Endothelial cell of umbilical vein (primary cell): ENCODE measurements at regions not wholly inside any gene's neighbourhood (a gene's known extent, or its start where the extent isn't known, plus 50 kb on each side); places are given as distances from the start of the nearest gene placed in this dataset.
"Not testable (repeated sequence)": the region's sequence is repeated elsewhere in the genome, so short reads cannot be mapped to it uniquely, and the experiment has no call there.

ENCODE experiments used
- BruUV-seq: library from RNA; stranded (reverse); fragments of 400-500 nt; replicated peaks from 2 replicates; lab custom pipeline; 2021; lab: Mats Ljungman, UMichigan
- CTCF ChIA-PET: fragments of 300-600, 350-600 bp; sonication (Branson Sonifier 250); formaldehyde crosslinking; loops from one replicate; lab custom pipeline; 2021; ENCODE audit warnings: antibody characterized with exemption, inconsistent platforms; lab: Charles Lee
- POLR2A ChIA-PET: fragments of 300-600, 350-600 bp; sonication (Branson Sonifier 250); formaldehyde crosslinking; loops from one replicate; lab custom pipeline; 2021; ENCODE audit warnings: antibody characterized with exemption, inconsistent platforms; lab: Charles Lee
- DNase-seq: peaks from one replicate; pipeline ENCODE4 v3.0.0-alpha.2; 2011; ENCODE audit warnings: low read depth, low spot score
- FAIRE-seq: peaks from 2 replicates; lab custom pipeline; 2011; peaks lifted over from hg19 to GRCh38; lab: Jason Lieb, UNC
- H2AFZ ChIP-seq: 2 replicates; pipeline ENCODE4 v1.6.0; 2012; ENCODE audit warnings: low read depth, low read length, control low read depth, inconsistent platforms
- H3K27ac ChIP-seq: 2 replicates; pipeline ENCODE4 v1.5.1; 2011; ENCODE audit warnings: low read depth, mild to moderate bottlenecking, control low read depth, low read length, moderate library complexity; ENCODE audit not compliant: insufficient read depth
- H3K27me3 ChIP-seq, 2 experiments: 2 replicates each; pipeline versions ENCODE4 v1.6.0 to v1.6.1; 2011; ENCODE audit warnings: low read length in 2 of 2, mixed read lengths in 1 of 2; ENCODE audit not compliant: control insufficient read depth in 2 of 2, insufficient read depth in 2 of 2
- H3K36me3 ChIP-seq, 2 experiments: 2 replicates in 1 of 2; 3 replicates in 1 of 2; pipeline ENCODE4 v1.5.1; 2011; ENCODE audit warnings: low read length in 2 of 2, mild to moderate bottlenecking in 1 of 2, moderate library complexity in 1 of 2; ENCODE audit not compliant: control insufficient read depth in 2 of 2, insufficient read depth in 2 of 2; ENCODE audit errors: extremely low read depth in 1 of 2
- H3K4me1 ChIP-seq: 3 replicates; pipeline ENCODE4 v1.5.1; 2011; ENCODE audit warnings: mild to moderate bottlenecking, low read length; ENCODE audit not compliant: control insufficient read depth, insufficient read depth; ENCODE audit errors: extremely low read depth
- H3K4me2 ChIP-seq: 2 replicates; pipeline ENCODE4 v1.6.1; 2011; ENCODE audit warnings: low read length, control low read depth, mixed read lengths; ENCODE audit not compliant: insufficient read depth
- H3K4me3 ChIP-seq, 3 experiments: fragments of 200-600 bp in 1 of 3; sonication (generic), shearing (Covaris generic) in 1 of 3; replicated peaks in 1 of 3; 2 replicates each; pipeline ENCODE4 v1.5.1; 2011 to 2016; ENCODE audit warnings: control low read depth in 3 of 3, low read length in 3 of 3, mild to moderate bottlenecking in 2 of 3, inconsistent platforms in 1 of 3, low read depth in 1 of 3, moderate library complexity in 1 of 3; ENCODE audit not compliant: insufficient read depth in 1 of 3
- H3K79me2 ChIP-seq: 2 replicates; pipeline ENCODE4 v1.6.0; 2012; ENCODE audit warnings: low read length, inconsistent platforms; ENCODE audit not compliant: control insufficient read depth, insufficient read depth
- H3K9ac ChIP-seq: replicated peaks from 2 replicates; pipeline ENCODE3; 2011; ENCODE audit warnings: low read length, control low read depth; ENCODE audit not compliant: insufficient read depth; ENCODE audit errors: extremely low read depth
- H3K9me1 ChIP-seq: replicated peaks from 3 replicates; pipeline ENCODE4 v1.6.0; 2011; ENCODE audit warnings: mild to moderate bottlenecking, low read length; ENCODE audit not compliant: control insufficient read depth, insufficient read depth; ENCODE audit errors: extremely low read depth
- H3K9me3 ChIP-seq: replicated peaks from 2 replicates; pipeline ENCODE4 v1.5.1; 2012; ENCODE audit warnings: low read length, inconsistent platforms; ENCODE audit not compliant: control insufficient read depth, insufficient read depth
- H4K20me1 ChIP-seq: replicated peaks from 2 replicates; pipeline ENCODE3; 2011; ENCODE audit warnings: mild to moderate bottlenecking, low read length; ENCODE audit not compliant: control insufficient read depth, insufficient read depth; ENCODE audit errors: extremely low read depth
- GATA2 ChIP-seq: IDR thresholded peaks from 2 replicates; pipeline ENCODE4 v1.7.0; 2011; ENCODE audit warnings: low read depth, mild to moderate bottlenecking, moderate library complexity, mixed read lengths, low read length; ENCODE audit not compliant: insufficient read length, insufficient read depth
- MYC ChIP-seq: IDR thresholded peaks from one replicate; pipeline ENCODE4 v1.6.1; 2011; ENCODE audit warnings: mild to moderate bottlenecking, low read depth, low read length
- POLR2AphosphoS5 ChIP-seq: IDR thresholded peaks from 2 replicates; pipeline ENCODE4 v1.6.1; 2012; ENCODE audit warnings: low read depth, mild to moderate bottlenecking, control low read depth, low read length, moderate library complexity; ENCODE audit not compliant: insufficient read depth
- dilution Hi-C: fragments of 300-500 bp; cut with MboI; formaldehyde crosslinking; loops from one replicate; pipeline ENCODE4 v1.15.0; 2019; ENCODE audit warnings: low sequenced_read_pairs; ENCODE audit not compliant: extremely low pct_ligation_motif_present
- intact Hi-C: fragments of 100-400 bp; cut with micrococcal nuclease; formaldehyde crosslinking; loops from one replicate; pipeline ENCODE4 v1.10.0; 2022
- TF ChIP-seq, protein P1 (sequence below): IDR thresholded peaks from 2 replicates; pipeline ENCODE4 v1.6.1; 2011; ENCODE audit not compliant: insufficient read depth, insufficient read length

DNA sequence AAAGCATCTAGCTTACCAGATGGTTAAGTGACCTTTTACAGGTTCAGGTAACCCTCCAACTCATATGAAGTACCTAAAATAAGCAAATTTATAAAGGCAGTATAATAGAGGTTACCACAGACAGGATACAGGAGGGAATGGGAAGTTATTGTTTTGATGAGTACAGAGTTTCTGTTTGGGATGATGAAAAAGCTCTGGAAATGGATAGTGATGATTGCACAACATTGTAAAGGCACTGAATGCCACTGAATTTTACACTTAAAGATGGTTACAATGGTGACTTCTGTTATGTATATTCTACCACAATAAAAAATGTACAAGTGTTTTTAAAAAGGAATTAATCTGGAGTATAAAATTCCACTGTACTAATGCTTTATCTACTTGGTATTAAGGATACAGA lies 75.0 kb upstream of the NIPBL start:
- ChIA-PET POLR2A (no interaction called here), CTCF (no interaction called here)

DNA sequence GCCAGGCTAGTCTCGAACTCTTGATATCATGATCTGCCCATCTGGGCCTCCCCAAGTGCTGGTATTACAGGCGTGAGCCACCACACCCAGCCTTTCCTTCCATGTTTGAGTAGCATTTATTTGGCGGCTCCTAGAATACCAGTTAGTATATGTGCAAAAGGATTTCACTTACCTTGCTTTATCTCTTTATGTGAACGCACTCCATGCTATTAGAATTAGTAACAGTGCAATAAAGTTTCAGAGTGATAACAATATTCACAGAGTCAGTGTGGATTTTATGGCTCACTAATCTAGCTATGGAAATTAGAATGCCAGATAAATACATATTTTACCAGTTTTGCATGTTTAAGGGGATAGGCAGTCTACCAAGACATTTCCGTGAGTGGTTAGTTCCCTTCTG lies 74.4 kb upstream of the NIPBL start:
- TF ChIP-seq GATA2 (no peak), POLR2AphosphoS5 (no peak), MYC (no peak)
- TF ChIP-seq, protein P1, sequence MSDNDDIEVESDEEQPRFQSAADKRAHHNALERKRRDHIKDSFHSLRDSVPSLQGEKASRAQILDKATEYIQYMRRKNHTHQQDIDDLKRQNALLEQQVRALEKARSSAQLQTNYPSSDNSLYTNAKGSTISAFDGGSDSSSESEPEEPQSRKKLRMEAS, result no peak
- no peak overlapping the region for H3K9ac ChIP-seq
- no peak overlapping the region for H3K27ac ChIP-seq
- no peak overlapping the region for H2AFZ ChIP-seq
- FAIRE-seq, result no peak
- no peaks in the 10 kb centered on the region for H3K9me1 ChIP-seq
- BruUV-seq, result no TSS peak
- dilution Hi-C loops (no loop called here), intact Hi-C loops (no loop called here)
- peaks cover 0 to 3% of the 10 kb centered on the region in 2 experiments for H3K27me3 ChIP-seq
- H3K9me3 ChIP-seq, result no peaks in the 10 kb centered on the region
- H3K4me2 ChIP-seq, result no peak overlapping the region
- H3K36me3 ChIP-seq, result no peaks in the 10 kb centered on the region
- DNase-seq, result no peak
- H4K20me1 ChIP-seq, result no peaks in the 10 kb centered on the region
- no peak overlapping the region for H3K4me3 ChIP-seq
- ChIA-PET CTCF (no interaction called here), POLR2A (no interaction called here)
- H3K79me2 ChIP-seq, result no peaks in the 10 kb centered on the region
- no peaks in the 10 kb centered on the region for H3K4me1 ChIP-seq

More for the DNA sequence above, 75.0 kb upstream of the NIPBL start:
- no peaks in the 10 kb centered on the region for H3K4me1 ChIP-seq
- no peaks in the 10 kb centered on the region for H3K9me1 ChIP-seq
- H3K36me3 ChIP-seq, result no peaks in the 10 kb centered on the region
- intact Hi-C loops, result no loop called here
- no peak for DNase-seq
- H4K20me1 ChIP-seq, result no peaks in the 10 kb centered on the region
- no peak overlapping the region for H3K4me3 ChIP-seq
- no peak overlapping the region for H2AFZ ChIP-seq
- FAIRE-seq, result no peak
- dilution Hi-C loops, result no loop called here
- no peaks in the 10 kb centered on the region for H3K79me2 ChIP-seq
- peaks cover 0 to 3% of the 10 kb centered on the region in 2 experiments for H3K27me3 ChIP-seq
- no peak for TF ChIP-seq POLR2AphosphoS5
- H3K9ac ChIP-seq, result no peak overlapping the region
- H3K9me3 ChIP-seq, result no peaks in the 10 kb centered on the region
- H3K4me2 ChIP-seq, result no peak overlapping the region
- no peak overlapping the region for H3K27ac ChIP-seq
- no TSS peak for BruUV-seq

DNA sequence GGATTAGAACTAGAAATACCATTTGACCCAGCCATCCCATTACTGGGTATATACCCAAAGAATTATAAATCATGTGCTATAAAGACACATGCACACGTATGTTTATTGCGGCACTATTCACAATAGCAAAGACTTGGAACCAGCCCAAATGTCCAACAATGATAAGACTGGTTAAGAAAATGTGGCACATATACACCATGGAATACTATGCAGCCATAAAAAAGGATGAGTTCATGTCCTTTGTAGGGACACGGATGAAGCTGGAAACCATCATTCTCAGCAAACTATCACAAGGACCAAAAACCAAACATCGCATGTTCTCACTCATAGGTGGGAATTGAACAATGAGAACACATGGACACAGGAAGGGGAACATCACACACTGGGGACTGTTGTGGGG lies 63.3 kb upstream of the NIPBL start:
- H3K9me1 ChIP-seq, H3K9me3 ChIP-seq, CTCF ChIA-PET, H3K79me2 ChIP-seq, H3K4me1 ChIP-seq, DNase-seq, FAIRE-seq, H3K27me3 ChIP-seq, H2AFZ ChIP-seq, intact Hi-C loops, H3K4me3 ChIP-seq, H3K4me2 ChIP-seq, BruUV-seq, H3K27ac ChIP-seq, dilution Hi-C loops, H3K36me3 ChIP-seq, H3K9ac ChIP-seq, POLR2A ChIA-PET, H4K20me1 ChIP-seq: not testable (repeated sequence)
